ENCODE measurements at regions not wholly inside any gene's neighbourhood (a gene's known extent, or its start where the extent isn't known, plus 50 kb on each side); places are given as distances from the start of the nearest gene placed in this dataset.
"Not testable (repeated sequence)": the region's sequence is repeated elsewhere in the genome, so short reads cannot be mapped to it uniquely, and the experiment has no call there.

DNA sequence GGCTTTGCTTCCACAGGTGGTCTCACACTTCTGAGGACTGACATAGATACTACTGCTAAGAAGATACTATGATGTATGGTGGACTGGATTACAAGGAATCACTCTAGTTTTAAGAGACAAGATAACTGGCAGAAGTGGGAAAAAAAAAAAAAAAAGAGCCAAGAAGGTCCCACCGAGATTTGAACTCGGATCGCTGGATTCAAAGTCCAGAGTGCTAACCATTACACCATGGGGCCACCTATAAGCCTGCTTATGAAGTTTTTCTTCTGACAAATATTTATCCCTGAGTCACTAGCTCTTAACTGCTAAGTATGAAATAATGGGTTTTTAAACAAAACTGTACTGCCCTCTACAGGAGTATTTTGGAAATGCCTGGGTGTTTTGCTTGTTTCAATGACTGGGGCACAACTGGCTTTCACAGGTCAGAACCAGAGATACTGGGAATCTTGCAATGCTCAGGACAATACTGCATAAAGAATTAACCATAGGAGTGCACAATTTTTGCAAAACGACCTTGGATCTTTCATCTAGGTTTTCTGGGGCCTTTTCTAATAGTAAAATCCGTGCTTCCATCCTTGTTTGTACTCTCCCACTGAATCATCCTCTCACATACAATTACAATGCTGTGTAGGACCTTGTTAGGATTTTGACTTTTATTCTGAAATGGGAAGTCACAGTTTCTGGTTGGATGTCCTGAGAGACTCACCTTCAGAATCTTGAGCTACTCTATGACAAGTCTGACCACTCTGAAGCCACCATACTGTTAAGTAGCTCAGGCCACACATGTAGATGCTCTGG lies 116.3 kb downstream of the OR2B2 start:
- no peaks in the 10 kb centered on the region for H3K36me3 ChIP-seq
- no peak overlapping the region for H3K27ac ChIP-seq
- ATAC-seq (ENCODE audit: insufficient number of reproducible peaks, low FRiP score, low read depth) (peak; percentile 89), DNase-seq (ENCODE audit: low spot score) (no peak)
- TF ChIP-seq CTCF (IDR thresholded peaks at IDR 0.05): peak; percentile 79
- no peak overlapping the region for H3K4me3 ChIP-seq
- peaks cover 6 to 8% of the 10 kb centered on the region in 2 donors for H3K4me1 ChIP-seq (ENCODE audit: control insufficient read depth in 1 of 2, low read depth in 2 of 2)
- no peaks in the 10 kb centered on the region for H3K9me3 ChIP-seq
- H3K27me3 ChIP-seq (replicated peaks; ENCODE audit: insufficient read depth): no peaks in the 10 kb centered on the region

DNA sequence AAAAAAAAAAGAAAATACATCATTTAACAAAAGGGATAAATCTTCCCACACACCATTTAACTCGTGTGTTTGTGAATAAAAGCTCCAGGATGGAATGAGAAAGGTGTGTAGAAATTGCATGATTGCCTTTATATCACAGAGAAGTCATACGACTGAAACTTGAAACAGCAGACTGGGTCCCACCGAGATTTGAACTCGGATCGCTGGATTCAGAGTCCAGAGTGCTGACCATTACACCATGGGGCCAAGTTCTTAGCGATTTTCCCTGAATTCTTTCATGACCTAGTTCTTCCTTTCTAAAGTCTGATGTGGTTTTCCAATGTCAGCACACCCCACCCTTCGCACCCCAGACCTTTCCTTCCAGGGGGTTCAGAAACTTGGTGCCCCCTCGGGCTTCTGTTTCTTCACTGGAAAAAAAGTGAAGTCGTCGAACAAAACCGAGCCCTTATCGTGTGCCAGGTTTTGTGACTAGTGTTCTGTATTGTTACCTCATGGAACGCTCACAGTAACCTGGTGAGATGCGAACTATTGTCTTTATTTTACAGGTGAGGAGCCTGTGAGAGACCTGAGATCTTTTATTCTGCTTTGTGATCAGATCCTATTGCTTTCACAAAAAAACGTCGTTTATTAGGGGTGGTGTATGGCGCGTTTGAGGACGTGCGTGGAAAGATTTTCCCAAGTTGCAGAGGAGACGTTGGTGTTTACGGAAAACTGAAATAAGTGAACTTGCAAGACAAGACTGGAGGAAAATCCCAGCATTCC lies 120.8 kb downstream of the OR2B2 start:
- ATAC-seq (ENCODE audit: insufficient number of reproducible peaks, low FRiP score, low read depth) (peak; percentile 53), DNase-seq (ENCODE audit: low spot score) (no peak)
- Histone ChIP-seq H3K27ac (peak overlapping the region; percentile 46 to 65), H3K4me3 (peak overlapping the region; percentile 78), H3K4me1 (ENCODE audit: control insufficient read depth in 1 of 2, low read depth in 2 of 2) (peaks cover 6 to 8% of the 10 kb centered on the region in 2 donors), H3K9me3 (no peaks in the 10 kb centered on the region), H3K36me3 (no peaks in the 10 kb centered on the region), H3K27me3 (replicated peaks; ENCODE audit: insufficient read depth) (no peaks in the 10 kb centered on the region)
- no peak for TF ChIP-seq CTCF (IDR thresholded peaks at IDR 0.05)

GRCh38 chr6:27788376-27788775 lies 123.8 kb downstream of the OR2B2 start:
- not testable (repeated sequence) for H3K27me3 ChIP-seq (replicated peaks; ENCODE audit: insufficient read depth); ATAC-seq (ENCODE audit: insufficient number of reproducible peaks, low FRiP score, low read depth); H3K36me3 ChIP-seq

GRCh38 chr6:27786048-27786447 lies 126.1 kb downstream of the OR2B2 start:
- no peak for ATAC-seq (ENCODE audit: insufficient number of reproducible peaks, low FRiP score, low read depth)
- H3K4me1 ChIP-seq (ENCODE audit: control insufficient read depth in 1 of 2, low read depth in 2 of 2): no peaks in the 10 kb centered on the region
- TF ChIP-seq CTCF (IDR thresholded peaks at IDR 0.05): no peak
- no peak overlapping the region for H3K27ac ChIP-seq
- no peak overlapping the region for H3K4me3 ChIP-seq
- H3K27me3 ChIP-seq (replicated peaks; ENCODE audit: insufficient read depth): no peaks in the 10 kb centered on the region
- no peaks in the 10 kb centered on the region for H3K9me3 ChIP-seq
- no peak for DNase-seq (ENCODE audit: low spot score)
- no peaks in the 10 kb centered on the region for H3K36me3 ChIP-seq

More at GRCh38 chr6:27788376-27788775, 123.8 kb downstream of the OR2B2 start:
- not testable (repeated sequence) for H3K4me3 ChIP-seq; H3K9me3 ChIP-seq; H3K4me1 ChIP-seq (ENCODE audit: control insufficient read depth in 1 of 2, low read depth in 2 of 2); H3K27ac ChIP-seq; DNase-seq (ENCODE audit: low spot score)

- Histone ChIP-seq H3K36me3 (no peaks in the 10 kb centered on the region), H3K4me3 (no peak overlapping the region), H3K27ac (no peak overlapping the region), H3K27me3 (replicated peaks; ENCODE audit: insufficient read depth) (no peaks in the 10 kb centered on the region), H3K4me1 (ENCODE audit: control insufficient read depth in 1 of 2, low read depth in 2 of 2) (no peaks in the 10 kb centered on the region), H3K9me3 (no peaks in the 10 kb centered on the region)
- no peak for ATAC-seq (ENCODE audit: insufficient number of reproducible peaks, low FRiP score, low read depth)
- no peak for DNase-seq (ENCODE audit: low spot score)
- no peak for TF ChIP-seq CTCF (IDR thresholded peaks at IDR 0.05)
These were observed 126.9 kb downstream of the OR2B2 start for GRCh38 chr6:27785294-27785693.
